CD4-positive, alpha-beta T cell (primary cell): ENCODE measurements at regions not wholly inside any gene's neighbourhood (a gene's known extent, or its start where the extent isn't known, plus 50 kb on each side); places are given as distances from the start of the nearest gene placed in this dataset.

Experiments
- ATAC-seq: fragments of 200-7000 bp; cut with Tn5 transposase; one replicate; pipeline ENCODE4 v1.10.0; 2022; ENCODE audit warnings: mild to moderate bottlenecking; ENCODE audit not compliant: poor library complexity
- CTCF ChIA-PET: fragments of 350-600 bp; sonication (Branson Sonifier 250); formaldehyde crosslinking; loops from one replicate; lab custom pipeline; 2021; ENCODE audit warnings: antibody characterized with exemption, inconsistent platforms; lab: Charles Lee
- POLR2A ChIA-PET: fragments of 350-600 bp; sonication (Branson Sonifier 250); formaldehyde crosslinking; loops from one replicate; lab custom pipeline; 2021; ENCODE audit warnings: antibody characterized with exemption, inconsistent platforms; lab: Charles Lee
- DNase-seq, 14 experiments: peaks; one replicate each; pipeline ENCODE4 v3.0.0-alpha.2; 2013 to 2020; ENCODE audit warnings: mixed read lengths in 2 of 14
- H3K27ac ChIP-seq, 2 donors: one replicate each; pipeline versions ENCODE4 v1.5.1 to v1.7.0; 2013; ENCODE audit warnings: low read length in 2 of 2, low read depth in 1 of 2, mild to moderate bottlenecking in 1 of 2
- H3K27me3 ChIP-seq, 2 experiments: 1 replicate in 1 of 2; 2 replicates in 1 of 2; pipeline versions ENCODE4 v1.6.1 to v1.7.0; 2013; ENCODE audit warnings: low read length in 2 of 2, control low read depth in 1 of 2, mild to moderate bottlenecking in 1 of 2, moderate library complexity in 1 of 2; ENCODE audit not compliant: insufficient read depth in 2 of 2, control insufficient read depth in 1 of 2
- H3K36me3 ChIP-seq: one replicate; pipeline ENCODE4 v1.6.1; 2013; ENCODE audit warnings: low read length, control low read depth; ENCODE audit not compliant: insufficient read depth
- H3K4me1 ChIP-seq: one replicate; pipeline ENCODE4 v1.6.1; 2013; ENCODE audit warnings: low read length, control low read depth; ENCODE audit not compliant: insufficient read depth
- H3K4me3 ChIP-seq: one replicate; pipeline ENCODE4 v1.5.1; 2013; ENCODE audit warnings: mild to moderate bottlenecking, low read length, moderate library complexity
- H3K9me3 ChIP-seq, 2 experiments: 1 replicate in 1 of 2; 2 replicates in 1 of 2; pipeline versions ENCODE4 v1.6.1 to v1.7.0; 2013; ENCODE audit warnings: low read length in 2 of 2, mild to moderate bottlenecking in 2 of 2, control low read depth in 1 of 2, moderate library complexity in 1 of 2; ENCODE audit not compliant: control insufficient read depth in 1 of 2, insufficient read depth in 1 of 2
- H3K27ac Mint-ChIP-seq: one replicate; pipeline ENCODE4 v1.8.0; 2020; ENCODE audit warnings: mixed read lengths
- H3K27me3 Mint-ChIP-seq: one replicate; pipeline ENCODE4 v1.8.0; 2021; ENCODE audit warnings: mixed read lengths
- H3K36me3 Mint-ChIP-seq: one replicate; pipeline ENCODE4 v1.8.0; 2021; ENCODE audit warnings: low read depth, mixed read lengths
- H3K4me1 Mint-ChIP-seq: one replicate; pipeline ENCODE4 v1.8.0; 2021; ENCODE audit warnings: low read depth, mixed read lengths
- H3K4me3 Mint-ChIP-seq: one replicate; pipeline ENCODE4 v1.8.0; 2020; ENCODE audit warnings: mild to moderate bottlenecking, mixed read lengths
- H3K9me3 Mint-ChIP-seq: one replicate; pipeline ENCODE4 v1.8.0; 2020; ENCODE audit warnings: mixed read lengths
- CTCF ChIP-seq: fragments of 200-600 bp; IDR thresholded peaks from one replicate; pipeline ENCODE4 v1.8.0; 2022; ENCODE audit warnings: antibody characterized with exemption, mild to moderate bottlenecking
- intact Hi-C, 2 experiments: fragments of 100-400 bp; cut with DNase I in 1 of 2; cut with micrococcal nuclease in 1 of 2; formaldehyde crosslinking; loops; one replicate each; pipeline versions ENCODE4 v1.15.1 to v1.9.0; 2023 to 2025; cut with DNase I, micrococcal nuclease

DNA sequence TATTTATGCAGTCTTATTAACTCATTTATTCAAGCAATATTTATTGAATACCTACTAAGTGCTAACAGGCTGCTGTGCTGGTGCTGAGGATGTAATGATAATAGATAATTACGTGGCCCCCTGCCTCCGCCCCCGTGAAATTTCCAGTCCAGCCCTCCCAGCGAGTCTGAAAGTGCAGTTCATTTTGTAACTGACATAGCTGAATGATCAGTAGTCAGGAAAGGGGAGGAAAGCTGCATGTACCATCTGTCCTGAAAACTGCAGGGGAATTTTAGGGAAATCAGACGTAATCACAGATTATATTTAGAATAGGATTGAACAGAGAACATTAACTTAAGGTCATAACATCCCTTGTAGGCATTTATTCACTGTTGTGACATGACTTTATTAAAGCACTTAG is 736.8 kb downstream of the MCTP2 start:
- H3K9me3 Mint-ChIP-seq = peaks cover 7% of the 10 kb centered on the region
- ATAC-seq = no peak
- no peak for TF ChIP-seq CTCF
- H3K27ac Mint-ChIP-seq = no peak overlapping the region
- DNase-seq = no peak
- H3K27me3 ChIP-seq = no peaks in the 10 kb centered on the region
- no peaks in the 10 kb centered on the region for H3K4me1 Mint-ChIP-seq
- H3K4me3 Mint-ChIP-seq = no peak overlapping the region
- intact Hi-C loops = no loop called here
- H3K36me3 ChIP-seq = no peaks in the 10 kb centered on the region
- no peak overlapping the region for H3K27ac ChIP-seq
- POLR2A ChIA-PET = no interaction called here
- H3K36me3 Mint-ChIP-seq = no peaks in the 10 kb centered on the region
- no peaks in the 10 kb centered on the region for H3K4me1 ChIP-seq
- peaks cover 0 to 5% of the 10 kb centered on the region in 2 experiments for H3K9me3 ChIP-seq
- CTCF ChIA-PET = no interaction called here
- no peak overlapping the region for H3K4me3 ChIP-seq
- no peaks in the 10 kb centered on the region for H3K27me3 Mint-ChIP-seq

DNA sequence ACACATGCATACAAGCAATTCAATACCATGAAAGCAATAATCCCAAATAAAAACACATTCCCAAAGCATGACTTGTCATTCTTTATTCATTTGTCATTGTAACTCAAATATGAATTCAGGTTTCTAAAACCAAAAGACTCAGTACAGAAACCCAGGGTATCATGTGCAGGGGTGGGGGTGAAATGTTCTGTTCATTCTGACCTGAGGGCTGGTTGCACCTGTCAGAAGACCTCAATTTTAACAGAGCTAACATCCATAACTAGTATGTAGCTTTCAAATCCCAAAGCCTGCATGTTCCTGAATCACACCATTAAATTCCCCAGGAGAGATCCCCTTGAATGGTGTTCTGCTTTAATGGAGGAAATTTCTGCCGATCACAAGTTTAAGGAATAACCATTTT is 738.7 kb downstream of the MCTP2 start:
- no peak overlapping the region for H3K4me3 Mint-ChIP-seq
- intact Hi-C loops = no loop called here
- DNase-seq = no peak
- Histone ChIP-seq H3K4me3 (no peak overlapping the region), H3K27me3 (no peaks in the 10 kb centered on the region), H3K4me1 (no peaks in the 10 kb centered on the region), H3K36me3 (no peaks in the 10 kb centered on the region), H3K27ac (no peak overlapping the region), H3K9me3 (no peaks in the 10 kb centered on the region)
- H3K9me3 Mint-ChIP-seq = peaks cover 3% of the 10 kb centered on the region
- POLR2A ChIA-PET = no interaction called here
- H3K27me3 Mint-ChIP-seq = no peaks in the 10 kb centered on the region
- TF ChIP-seq CTCF = no peak
- no peaks in the 10 kb centered on the region for H3K36me3 Mint-ChIP-seq
- CTCF ChIA-PET = no interaction called here
- no peak for ATAC-seq
- H3K4me1 Mint-ChIP-seq = no peaks in the 10 kb centered on the region
- H3K27ac Mint-ChIP-seq = no peak overlapping the region

DNA sequence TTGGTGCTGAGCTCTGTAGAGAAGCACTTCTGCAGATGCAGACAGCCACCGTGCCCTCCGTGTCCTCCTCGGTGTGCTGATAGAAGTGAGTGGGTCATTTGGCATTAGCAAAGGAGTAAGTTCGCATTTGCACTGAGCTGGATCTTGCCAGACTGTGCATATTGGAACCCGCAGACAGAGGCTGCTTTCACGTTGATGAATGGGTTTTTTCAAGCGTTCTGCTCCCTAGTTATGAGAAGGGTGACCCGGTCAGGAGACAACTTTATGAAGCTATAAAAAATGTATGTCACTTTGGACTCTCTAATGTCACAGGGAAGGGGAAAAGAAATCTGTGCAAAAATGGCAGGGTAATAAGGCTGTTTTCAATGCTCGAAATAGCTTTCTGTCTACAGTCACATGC is 739.4 kb downstream of the MCTP2 start:
- H3K4me3 Mint-ChIP-seq = no peak overlapping the region

More for the DNA sequence above, 739.4 kb downstream of the MCTP2 start:
- no peak for TF ChIP-seq CTCF
- ATAC-seq (no peak), DNase-seq (no peak)
- Mint-ChIP-seq H3K36me3 (no peaks in the 10 kb centered on the region), H3K9me3 (peaks cover 3% of the 10 kb centered on the region), H3K27me3 (no peaks in the 10 kb centered on the region), H3K27ac (no peak overlapping the region), H3K4me1 (no peaks in the 10 kb centered on the region)
- intact Hi-C loops = no loop called here
- H3K4me1 ChIP-seq = no peaks in the 10 kb centered on the region
- ChIA-PET POLR2A (no interaction called here), CTCF (no interaction called here)
- H3K27me3 ChIP-seq = no peaks in the 10 kb centered on the region
- no peak overlapping the region for H3K4me3 ChIP-seq
- no peaks in the 10 kb centered on the region for H3K36me3 ChIP-seq
- no peak overlapping the region for H3K27ac ChIP-seq
- no peaks in the 10 kb centered on the region for H3K9me3 ChIP-seq
